ENCODE measurements at regions not wholly inside any gene's neighbourhood (a gene's known extent, or its start where the extent isn't known, plus 50 kb on each side); places are given as distances from the start of the nearest gene placed in this dataset.

DNA sequence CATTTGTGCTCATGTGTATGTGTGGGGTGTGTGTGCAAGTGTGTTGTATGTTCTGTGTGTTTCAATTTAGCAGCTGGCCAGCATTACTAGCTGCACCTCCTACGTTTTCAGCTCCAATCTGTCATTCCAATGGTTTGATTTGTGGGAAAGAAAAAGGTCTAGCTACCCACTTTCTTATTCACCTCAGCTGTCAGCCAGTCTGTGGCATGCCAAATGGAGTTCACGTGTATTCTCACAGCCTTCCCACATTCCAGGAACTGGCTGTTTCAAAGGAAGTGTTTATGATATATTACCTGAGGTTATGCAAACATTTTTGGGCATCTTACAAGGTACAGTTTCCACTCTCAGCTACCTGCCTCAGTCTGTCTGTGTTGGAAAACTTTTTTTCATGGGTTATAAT is 220.2 kb upstream of the CPNE8 start:
- no peak for TF ChIP-seq POLR2A (IDR thresholded peaks at IDR 0.05)
- TF ChIP-seq, protein P1, sequence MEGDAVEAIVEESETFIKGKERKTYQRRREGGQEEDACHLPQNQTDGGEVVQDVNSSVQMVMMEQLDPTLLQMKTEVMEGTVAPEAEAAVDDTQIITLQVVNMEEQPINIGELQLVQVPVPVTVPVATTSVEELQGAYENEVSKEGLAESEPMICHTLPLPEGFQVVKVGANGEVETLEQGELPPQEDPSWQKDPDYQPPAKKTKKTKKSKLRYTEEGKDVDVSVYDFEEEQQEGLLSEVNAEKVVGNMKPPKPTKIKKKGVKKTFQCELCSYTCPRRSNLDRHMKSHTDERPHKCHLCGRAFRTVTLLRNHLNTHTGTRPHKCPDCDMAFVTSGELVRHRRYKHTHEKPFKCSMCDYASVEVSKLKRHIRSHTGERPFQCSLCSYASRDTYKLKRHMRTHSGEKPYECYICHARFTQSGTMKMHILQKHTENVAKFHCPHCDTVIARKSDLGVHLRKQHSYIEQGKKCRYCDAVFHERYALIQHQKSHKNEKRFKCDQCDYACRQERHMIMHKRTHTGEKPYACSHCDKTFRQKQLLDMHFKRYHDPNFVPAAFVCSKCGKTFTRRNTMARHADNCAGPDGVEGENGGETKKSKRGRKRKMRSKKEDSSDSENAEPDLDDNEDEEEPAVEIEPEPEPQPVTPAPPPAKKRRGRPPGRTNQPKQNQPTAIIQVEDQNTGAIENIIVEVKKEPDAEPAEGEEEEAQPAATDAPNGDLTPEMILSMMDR (IDR thresholded peaks at IDR 0.05), result no peak
- peak; percentile 53 for TF ChIP-seq POLR2AphosphoS5 (IDR thresholded peaks at IDR 0.05)
